OCI-LY1 (cell line): ENCODE measurements at regions not wholly inside any gene's neighbourhood (a gene's known extent, or its start where the extent isn't known, plus 50 kb on each side); places are given as distances from the start of the nearest gene placed in this dataset.

Experiments used
- EZH2 ChIP-seq: fragments of 200-600 bp; sonication (generic), shearing (Covaris generic); IDR thresholded peaks from 2 replicates; pipeline ENCODE4 v1.8.0; 2017; ENCODE audit warnings: borderline replicate concordance, mixed run types, mild to moderate bottlenecking, antibody characterized with exemption, low read length, moderate library complexity, mixed read lengths
- TF ChIP-seq, protein P1 (sequence below): fragments of 200-600 bp; sonication (generic), shearing (Covaris generic); IDR thresholded peaks from 2 replicates; pipeline ENCODE4 v1.5.1; 2017; ENCODE audit warnings: mild to moderate bottlenecking, antibody characterized with exemption, low read length, moderate library complexity, mixed read lengths

DNA sequence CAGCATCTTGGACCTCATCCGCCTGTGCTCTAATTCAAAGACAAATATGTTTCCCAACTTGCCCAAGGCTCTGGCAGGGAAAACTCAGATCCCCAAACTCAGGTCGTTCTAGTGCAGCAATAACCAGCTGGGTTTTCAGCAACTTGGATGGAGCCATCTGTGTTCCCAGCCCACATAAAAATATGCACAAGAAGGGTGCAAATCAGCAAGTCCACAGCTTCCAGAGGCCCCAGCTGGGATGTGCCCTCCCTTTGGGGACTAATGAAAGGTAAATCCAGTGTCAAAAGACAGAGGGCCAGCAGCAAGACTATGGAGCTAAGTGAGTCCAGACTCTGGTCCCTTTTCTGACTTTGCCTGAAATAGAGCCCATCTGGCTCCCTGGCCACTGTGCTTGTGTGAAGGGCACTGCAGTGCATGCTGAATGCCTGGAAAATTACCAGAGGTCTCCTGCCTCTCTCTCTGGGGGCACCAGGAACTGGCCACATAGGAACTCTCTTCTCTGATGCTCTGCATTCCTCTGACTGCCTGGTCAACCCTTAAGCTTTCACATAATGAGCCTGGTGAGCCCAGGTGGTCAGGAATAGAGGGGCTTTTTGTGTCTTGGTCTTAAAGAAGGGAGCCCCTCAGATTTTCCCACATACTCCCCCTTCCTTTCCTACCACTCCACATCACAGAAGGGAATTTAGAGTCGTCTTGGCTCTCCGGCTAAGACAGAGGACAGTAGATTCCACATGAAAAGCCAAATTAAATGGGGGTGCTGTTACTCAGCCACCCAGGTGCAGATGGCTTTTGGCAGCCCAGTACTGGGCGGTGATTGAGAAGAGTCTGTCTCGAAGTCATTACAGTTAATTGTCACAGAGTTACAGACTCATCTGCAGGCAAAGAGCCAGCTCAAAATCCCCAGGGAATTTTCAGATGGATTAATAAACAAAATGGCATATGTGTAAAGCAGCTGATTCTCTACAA lies 88.1 kb upstream of the C1orf21 start:
- TF ChIP-seq, protein P1, sequence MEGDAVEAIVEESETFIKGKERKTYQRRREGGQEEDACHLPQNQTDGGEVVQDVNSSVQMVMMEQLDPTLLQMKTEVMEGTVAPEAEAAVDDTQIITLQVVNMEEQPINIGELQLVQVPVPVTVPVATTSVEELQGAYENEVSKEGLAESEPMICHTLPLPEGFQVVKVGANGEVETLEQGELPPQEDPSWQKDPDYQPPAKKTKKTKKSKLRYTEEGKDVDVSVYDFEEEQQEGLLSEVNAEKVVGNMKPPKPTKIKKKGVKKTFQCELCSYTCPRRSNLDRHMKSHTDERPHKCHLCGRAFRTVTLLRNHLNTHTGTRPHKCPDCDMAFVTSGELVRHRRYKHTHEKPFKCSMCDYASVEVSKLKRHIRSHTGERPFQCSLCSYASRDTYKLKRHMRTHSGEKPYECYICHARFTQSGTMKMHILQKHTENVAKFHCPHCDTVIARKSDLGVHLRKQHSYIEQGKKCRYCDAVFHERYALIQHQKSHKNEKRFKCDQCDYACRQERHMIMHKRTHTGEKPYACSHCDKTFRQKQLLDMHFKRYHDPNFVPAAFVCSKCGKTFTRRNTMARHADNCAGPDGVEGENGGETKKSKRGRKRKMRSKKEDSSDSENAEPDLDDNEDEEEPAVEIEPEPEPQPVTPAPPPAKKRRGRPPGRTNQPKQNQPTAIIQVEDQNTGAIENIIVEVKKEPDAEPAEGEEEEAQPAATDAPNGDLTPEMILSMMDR = no peak
- TF ChIP-seq EZH2 = no peak
